ENCODE measurements at regions not wholly inside any gene's neighbourhood (a gene's known extent, or its start where the extent isn't known, plus 50 kb on each side); places are given as distances from the start of the nearest gene placed in this dataset.

GRCh38 chr6:169981969-169982368, 230.5 kb downstream of the ERMARD start:
- TF ChIP-seq CTCF (IDR thresholded peaks at IDR 0.05) (no peak), POLR2AphosphoS5 (IDR thresholded peaks at IDR 0.05) (no peak)

Measured in esophagus muscularis mucosa (tissue), 3 donors.